ENCODE measurements at regions not wholly inside any gene's neighbourhood (a gene's known extent, or its start where the extent isn't known, plus 50 kb on each side); places are given as distances from the start of the nearest gene placed in this dataset.
A peak's percentile ranks its signal among the peaks of the same experiment; 100 is the strongest.

- Histone ChIP-seq H3K9me3 (replicated peaks; ENCODE audit: control insufficient read depth, insufficient read depth, low read depth, low read length) (no peaks in the 10 kb centered on the region), H3K9ac (ENCODE audit: insufficient read depth in 1 of 2, low read depth in 2 of 2, low read length in 2 of 2) (no peak overlapping the region), H3K79me2 (ENCODE audit: control insufficient read depth, insufficient read depth, low read length) (no peaks in the 10 kb centered on the region), H3K36me3 (ENCODE audit: control insufficient read depth, insufficient read depth, low read length) (no peaks in the 10 kb centered on the region), H3K4me2 (ENCODE audit: insufficient read depth, low read length) (peak overlapping the region; percentile 19; the same call in 1 of the 2 replicates), H3K27ac (ENCODE audit: extremely low read depth, low read depth, low read length) (no peak overlapping the region), H2AFZ (ENCODE audit: low read depth, low read length) (peak overlapping the region; percentile 29; the same call in 1 of the 2 replicates), H3K9me1 (ENCODE audit: control insufficient read depth, insufficient read depth, low read length) (no peaks in the 10 kb centered on the region), H3K4me1 (replicated peaks in 1 of 2; ENCODE audit: control insufficient read depth in 2 of 2, insufficient read depth in 2 of 2, low read length in 2 of 2) (peaks cover 0 to 6% of the 10 kb centered on the region in 2 experiments; a peak in 2 of 5 replicates), H3K27me3 (ENCODE audit: control insufficient read depth in 2 of 2, insufficient read depth in 2 of 2, low read length in 2 of 2) (no peaks in the 10 kb centered on the region), H3K4me3 (no peak overlapping the region), H4K20me1 (replicated peaks; ENCODE audit: control insufficient read depth, insufficient read depth, low read length) (no peaks in the 10 kb centered on the region)
- ATAC-seq, result peak; percentile 74
- no peak for FAIRE-seq
- peak; percentile 25 for TF ChIP-seq MEIS2 (IDR thresholded peaks at IDR 0.05; ENCODE audit: partially characterized antibody)
- TF ChIP-seq RAD51 (IDR thresholded peaks at IDR 0.05; ENCODE audit: borderline replicate concordance, low read depth), result peak; percentile 26; the same call in 1 of the 2 replicates
- peak; percentile 26; the same call in 1 of the 2 replicates for TF ChIP-seq TAL1 (IDR thresholded peaks at IDR 0.05)
- TF ChIP-seq CBFA2T3 (IDR thresholded peaks at IDR 0.05), result peak; percentile 65
- TF ChIP-seq USF2 (CRISPR knock-in tag; IDR thresholded peaks at IDR 0.05), result peak; percentile 27; the same call in 1 of the 2 replicates
- peak; percentile 21 to 27; a peak in 1 of 4 replicates for TF ChIP-seq MNT (conservative IDR thresholded peaks at IDR 0.05)
- no peak for TF ChIP-seq ZNF121 (CRISPR knock-in tag; conservative IDR thresholded peaks at IDR 0.05)
- 0 out of 2 replicates have a peak, but pooled peaks have one; percentile 9 for TF ChIP-seq NCOR1 (IDR thresholded peaks at IDR 0.05)
- no peak for TF ChIP-seq KDM2B (CRISPR knock-in tag; IDR thresholded peaks at IDR 0.05)
- TF ChIP-seq ARID3A (IDR thresholded peaks at IDR 0.05; ENCODE audit: borderline replicate concordance, low read depth, low read length), result no peak
- 0 out of 2 replicates have a peak, but pooled peaks have one; percentile 43 for TF ChIP-seq NR2C1 (IDR thresholded peaks at IDR 0.05)
- peak; percentile 73; the same call in 1 of the 2 replicates for TF ChIP-seq NR2C1 (tag; IDR thresholded peaks at IDR 0.05)
- TF ChIP-seq MYC (IDR thresholded peaks at IDR 0.05; ENCODE audit: low read depth, low read length), result peak; percentile 45; the same call in 1 of the 2 replicates
- no peak for TF ChIP-seq MYC (CRISPR knock-in tag; IDR thresholded peaks at IDR 0.05; ENCODE audit: borderline replicate concordance, low read depth)
- intact Hi-C loops (cut with micrococcal nuclease), result no loop called here
- ChIA-PET POLR2A (interaction anchor here (0.5 to 1.0 kb wide), 2 partner anchors 12 to 71 kb away, joined by 3 to 6 read pairs; no protein-coding TSS in a partner anchor), CTCF (ENCODE audit: low intra/inter-chr PET ratio) (no interaction called here)
- in situ Hi-C loops (cut with MboI), result no loop called here
- WGBS (ENCODE audit: insufficient coverage, low coverage, missing lambda C conversion rate), result 0% methylated on average over 1 of the region's 1 CpG
- peak in 2 of 4 experiments; percentile 20 to 31 for DNase-seq (ENCODE audit: extremely low read depth in 1 of 4, low spot score in 3 of 4)
- BruUV-seq (replicated peaks), result no TSS peak
Measured at GRCh38 chr1:119204961-119205357, 64.5 kb upstream of the WARS2 start.
